ENCODE measurements at regions not wholly inside any gene's neighbourhood (a gene's known extent, or its start where the extent isn't known, plus 50 kb on each side); places are given as distances from the start of the nearest gene placed in this dataset.

- no peaks in the 10 kb centered on the region for H3K27me3 ChIP-seq
- H3K9me3 ChIP-seq, result peaks cover 0 to 25% (median 13%) of the 10 kb centered on the region in 4 donors
- intact Hi-C loops (cut with DNase I; ENCODE audit: low total_unique reads), result no loop called here
- 70 to 83% (median 77%) methylated on average over 11 of the region's 11 CpGs for WGBS, 5 donors
- no peak overlapping the region for H3K4me3 ChIP-seq
- no peak for DNase-seq
- TF ChIP-seq POLR2A (IDR thresholded peaks at IDR 0.05), result no peak
- no peak for TF ChIP-seq CTCF (IDR thresholded peaks at IDR 0.05)
- TF ChIP-seq EP300 (IDR thresholded peaks at IDR 0.05), result no peak
- TF ChIP-seq POLR2AphosphoS5 (IDR thresholded peaks at IDR 0.05), result no peak
- peaks cover 0 to 17% (median 3%) of the 10 kb centered on the region in 4 donors for H3K4me1 ChIP-seq
- no peak overlapping the region for H3K27ac ChIP-seq
- no peaks in the 10 kb centered on the region for H3K36me3 ChIP-seq
Observed at GRCh38 chr12:124213666-124214347, 81.1 kb upstream of the RFLNA start.

GRCh38 chr12:124214574-124214973 lies 80.3 kb upstream of the RFLNA start:
- no peak for DNase-seq
- WGBS, 5 donors, result 95 to 100% (median 97%) methylated on average over 3 of the region's 3 CpGs
- H3K4me3 ChIP-seq, result no peak overlapping the region
- no peaks in the 10 kb centered on the region for H3K27me3 ChIP-seq
- H3K4me1 ChIP-seq, result peaks cover 0 to 24% (median 3%) of the 10 kb centered on the region in 4 donors
- no peak for TF ChIP-seq POLR2A (IDR thresholded peaks at IDR 0.05)
- no peak for TF ChIP-seq EP300 (IDR thresholded peaks at IDR 0.05)
- TF ChIP-seq POLR2AphosphoS5 (IDR thresholded peaks at IDR 0.05), result no peak
- no peak for TF ChIP-seq CTCF (IDR thresholded peaks at IDR 0.05)
- H3K27ac ChIP-seq, result no peak overlapping the region
- no peaks in the 10 kb centered on the region for H3K36me3 ChIP-seq
- intact Hi-C loops (cut with DNase I; ENCODE audit: low total_unique reads), result no loop called here
- H3K9me3 ChIP-seq, result peaks cover 0 to 25% (median 13%) of the 10 kb centered on the region in 4 donors

GRCh38 chr12:124216966-124217365 lies 77.9 kb upstream of the RFLNA start:
- 74 to 85% (median 81%) methylated on average over 10 of the region's 10 CpGs for WGBS, 5 donors
- Histone ChIP-seq H3K9me3 (peaks cover 0 to 28% (median 17%) of the 10 kb centered on the region in 4 donors), H3K4me3 (no peak overlapping the region), H3K27me3 (no peaks in the 10 kb centered on the region), H3K36me3 (no peaks in the 10 kb centered on the region), H3K27ac (no peak overlapping the region), H3K4me1 (peaks cover 0 to 24% (median 3%) of the 10 kb centered on the region in 4 donors)
- intact Hi-C loops (cut with DNase I; ENCODE audit: low total_unique reads), result no loop called here
- no peak for DNase-seq
- no peak for TF ChIP-seq POLR2AphosphoS5 (IDR thresholded peaks at IDR 0.05)
- no peak for TF ChIP-seq CTCF (IDR thresholded peaks at IDR 0.05)
- TF ChIP-seq POLR2A (IDR thresholded peaks at IDR 0.05), result no peak
- TF ChIP-seq EP300 (IDR thresholded peaks at IDR 0.05), result no peak

GRCh38 chr12:124217508-124218242 lies 77.2 kb upstream of the RFLNA start:
- DNase-seq, result peak in 1 of 2 donors; percentile 69
- Histone ChIP-seq H3K36me3 (no peaks in the 10 kb centered on the region), H3K4me3 (peak overlapping the region in 2 of 4 donors; percentile 14 to 19), H3K27me3 (no peaks in the 10 kb centered on the region), H3K27ac (peak overlapping the region in 4 of 5 donors; percentile 0 to 4 (median 3)), H3K9me3 (peaks cover 0 to 28% (median 17%) of the 10 kb centered on the region in 4 donors), H3K4me1 (peaks cover 0 to 25% (median 3%) of the 10 kb centered on the region in 4 donors)
- TF ChIP-seq EP300 (IDR thresholded peaks at IDR 0.05) (no peak), CTCF (IDR thresholded peaks at IDR 0.05) (no peak), POLR2AphosphoS5 (IDR thresholded peaks at IDR 0.05) (no peak), POLR2A (IDR thresholded peaks at IDR 0.05) (no peak)
- 20 to 39% (median 23%) methylated on average over 21 to 22 of the region's 22 CpGs for WGBS, 5 donors
- intact Hi-C loops (cut with DNase I; ENCODE audit: low total_unique reads), result no loop called here
